Body of pancreas (tissue), 4 donors: ENCODE measurements at regions not wholly inside any gene's neighbourhood (a gene's known extent, or its start where the extent isn't known, plus 50 kb on each side); places are given as distances from the start of the nearest gene placed in this dataset.

Experiments used
- POLR2A ChIP-seq, 3 donors: fragments of 450-650 bp; IDR thresholded peaks; one replicate each; pipeline ENCODE4 v1.6.1; 2016; ENCODE audit warnings: antibody characterized with exemption in 3 of 3, mild to moderate bottlenecking in 2 of 3
- TF ChIP-seq, protein P1 (sequence below), 7 experiments: fragments of 450-650 bp in 4 of 7; fragments of 200-600 bp in 3 of 7; sonication (generic) in 3 of 7; IDR thresholded peaks; one replicate each; pipeline ENCODE4 v1.5.1; 2016 to 2019; ENCODE audit warnings: antibody characterized with exemption in 7 of 7

DNA sequence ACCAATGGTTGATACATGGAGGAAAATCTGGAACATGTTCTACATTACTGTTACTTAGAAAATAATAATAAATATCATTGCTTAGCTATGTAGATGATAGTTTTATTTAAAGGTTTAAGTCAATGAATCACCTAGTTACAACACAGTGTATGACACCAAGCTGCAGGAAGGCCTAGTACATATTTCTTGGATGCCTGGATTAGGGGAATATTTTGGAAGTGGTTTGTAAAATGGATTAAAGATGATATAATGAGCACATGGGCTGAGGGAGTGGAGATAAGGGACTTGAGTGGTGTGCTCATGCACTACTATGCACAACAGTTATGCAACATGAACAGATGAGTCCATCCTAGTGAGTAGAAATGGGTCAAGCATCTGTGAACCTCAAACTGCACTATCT, 1358.0 kb downstream of the CDY2B start:
- TF ChIP-seq, protein P1, sequence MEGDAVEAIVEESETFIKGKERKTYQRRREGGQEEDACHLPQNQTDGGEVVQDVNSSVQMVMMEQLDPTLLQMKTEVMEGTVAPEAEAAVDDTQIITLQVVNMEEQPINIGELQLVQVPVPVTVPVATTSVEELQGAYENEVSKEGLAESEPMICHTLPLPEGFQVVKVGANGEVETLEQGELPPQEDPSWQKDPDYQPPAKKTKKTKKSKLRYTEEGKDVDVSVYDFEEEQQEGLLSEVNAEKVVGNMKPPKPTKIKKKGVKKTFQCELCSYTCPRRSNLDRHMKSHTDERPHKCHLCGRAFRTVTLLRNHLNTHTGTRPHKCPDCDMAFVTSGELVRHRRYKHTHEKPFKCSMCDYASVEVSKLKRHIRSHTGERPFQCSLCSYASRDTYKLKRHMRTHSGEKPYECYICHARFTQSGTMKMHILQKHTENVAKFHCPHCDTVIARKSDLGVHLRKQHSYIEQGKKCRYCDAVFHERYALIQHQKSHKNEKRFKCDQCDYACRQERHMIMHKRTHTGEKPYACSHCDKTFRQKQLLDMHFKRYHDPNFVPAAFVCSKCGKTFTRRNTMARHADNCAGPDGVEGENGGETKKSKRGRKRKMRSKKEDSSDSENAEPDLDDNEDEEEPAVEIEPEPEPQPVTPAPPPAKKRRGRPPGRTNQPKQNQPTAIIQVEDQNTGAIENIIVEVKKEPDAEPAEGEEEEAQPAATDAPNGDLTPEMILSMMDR (IDR thresholded peaks at IDR 0.05): no peak
- TF ChIP-seq POLR2A (IDR thresholded peaks at IDR 0.05): no peak
